ENCODE measurements at regions not wholly inside any gene's neighbourhood (a gene's known extent, or its start where the extent isn't known, plus 50 kb on each side); places are given as distances from the start of the nearest gene placed in this dataset.

- ATAC-seq = no peak
- TF ChIP-seq ZFP3 (CRISPR knock-in tag; IDR thresholded peaks at IDR 0.05) (no peak), OSR1 (CRISPR knock-in tag; IDR thresholded peaks at IDR 0.05) (no peak), ZNF70 (CRISPR knock-in tag; IDR thresholded peaks at IDR 0.05) (no peak), ISL1 (CRISPR knock-in tag; IDR thresholded peaks at IDR 0.05) (no peak), BACH2 (CRISPR knock-in tag; IDR thresholded peaks at IDR 0.05; ENCODE audit: borderline replicate concordance) (no peak), ZC3H10 (CRISPR knock-in tag; IDR thresholded peaks at IDR 0.05) (no peak), PATZ1 (CRISPR knock-in tag; IDR thresholded peaks at IDR 0.05; ENCODE audit: borderline replicate concordance) (no peak), SNAI2 (CRISPR knock-in tag; IDR thresholded peaks at IDR 0.05) (no peak), TOX (CRISPR knock-in tag; IDR thresholded peaks at IDR 0.05; ENCODE audit: borderline replicate concordance) (no peak), TSHZ2 (CRISPR knock-in tag; IDR thresholded peaks at IDR 0.05) (no peak), ARNTL (CRISPR knock-in tag; IDR thresholded peaks at IDR 0.05; ENCODE audit: borderline replicate concordance, low read depth) (no peak), ZNF8 (CRISPR knock-in tag; IDR thresholded peaks at IDR 0.05) (no peak), CREB5 (CRISPR knock-in tag; IDR thresholded peaks at IDR 0.05; ENCODE audit: low read depth) (no peak), ZFP30 (CRISPR knock-in tag; IDR thresholded peaks at IDR 0.05) (no peak), CSDC2 (CRISPR knock-in tag; IDR thresholded peaks at IDR 0.05) (no peak)
These were observed 73.3 kb upstream of the NFASC start for GRCh38 chr1:204797401-204797800.

- ATAC-seq = no peak
- TF ChIP-seq ESRRG (CRISPR knock-in tag; IDR thresholded peaks at IDR 0.05) (no peak), GLIS3 (CRISPR knock-in tag; IDR thresholded peaks at IDR 0.05) (no peak), TOX (CRISPR knock-in tag; IDR thresholded peaks at IDR 0.05; ENCODE audit: borderline replicate concordance) (no peak), ZNF8 (CRISPR knock-in tag; IDR thresholded peaks at IDR 0.05) (no peak)
These were observed 71.0 kb upstream of the NFASC start for GRCh38 chr1:204799630-204800029.

GRCh38 chr1:204801211-204801610, 69.5 kb upstream of the NFASC start:
- TF ChIP-seq PPARA (CRISPR knock-in tag; IDR thresholded peaks at IDR 0.05; ENCODE audit: borderline replicate concordance) (no peak), ZC3H10 (CRISPR knock-in tag; IDR thresholded peaks at IDR 0.05) (no peak), SNAI2 (CRISPR knock-in tag; IDR thresholded peaks at IDR 0.05) (no peak), CSRNP3 (CRISPR knock-in tag; IDR thresholded peaks at IDR 0.05) (no peak), ZNF8 (CRISPR knock-in tag; IDR thresholded peaks at IDR 0.05) (no peak), RARB (CRISPR knock-in tag; IDR thresholded peaks at IDR 0.05) (no peak), ZFP30 (CRISPR knock-in tag; IDR thresholded peaks at IDR 0.05) (no peak), ISL1 (CRISPR knock-in tag; IDR thresholded peaks at IDR 0.05) (no peak), POU6F1 (CRISPR knock-in tag; IDR thresholded peaks at IDR 0.05; ENCODE audit: borderline replicate concordance, low read depth) (no peak), PATZ1 (CRISPR knock-in tag; IDR thresholded peaks at IDR 0.05; ENCODE audit: borderline replicate concordance) (no peak), CSDC2 (CRISPR knock-in tag; IDR thresholded peaks at IDR 0.05) (no peak), ARNTL (CRISPR knock-in tag; IDR thresholded peaks at IDR 0.05; ENCODE audit: borderline replicate concordance, low read depth) (no peak), OSR1 (CRISPR knock-in tag; IDR thresholded peaks at IDR 0.05) (no peak), ZNF70 (CRISPR knock-in tag; IDR thresholded peaks at IDR 0.05) (no peak), TCF4 (CRISPR knock-in tag; IDR thresholded peaks at IDR 0.05; ENCODE audit: borderline replicate concordance) (no peak), TOX (CRISPR knock-in tag; IDR thresholded peaks at IDR 0.05; ENCODE audit: borderline replicate concordance) (no peak), ZFP3 (CRISPR knock-in tag; IDR thresholded peaks at IDR 0.05) (no peak), BACH2 (CRISPR knock-in tag; IDR thresholded peaks at IDR 0.05; ENCODE audit: borderline replicate concordance) (no peak)
- no peak for ATAC-seq
